ENCODE measurements at regions not wholly inside any gene's neighbourhood (a gene's known extent, or its start where the extent isn't known, plus 50 kb on each side); places are given as distances from the start of the nearest gene placed in this dataset.

DNA sequence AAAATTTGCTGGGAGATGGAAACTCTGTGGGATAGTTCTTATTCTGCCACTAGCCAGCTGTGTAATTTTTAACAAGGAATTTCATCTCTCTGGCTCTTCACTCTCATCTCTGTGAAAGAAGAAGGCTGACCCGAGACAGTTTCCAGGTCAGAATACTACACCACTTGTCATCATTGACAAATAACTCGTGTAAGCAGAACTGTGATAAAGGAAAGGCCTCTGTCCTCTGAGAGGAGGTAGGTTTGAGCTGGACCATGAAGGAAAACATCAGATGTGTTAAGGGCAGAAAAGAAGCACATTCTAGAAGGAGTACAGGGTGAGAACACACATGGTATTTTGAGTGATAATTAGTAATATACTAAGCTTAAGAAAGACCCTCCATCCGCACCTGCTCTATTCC, 211.4 kb upstream of the DDX18 start:
- TF ChIP-seq HDAC6 (IDR thresholded peaks at IDR 0.05; ENCODE audit: low read depth, low read length) = no peak
- no peak for TF ChIP-seq POLR2A (IDR thresholded peaks at IDR 0.05; ENCODE audit: control extremely low read depth in 1 of 2, low read depth in 2 of 2, low read length in 2 of 2)
- no peak for TF ChIP-seq CTBP2 (IDR thresholded peaks at IDR 0.05; ENCODE audit: borderline replicate concordance, insufficient read depth, insufficient read length, low read length)
- TF ChIP-seq KDM1A (IDR thresholded peaks at IDR 0.05; ENCODE audit: borderline replicate concordance, low read length) = no peak
- TF ChIP-seq, protein P1, sequence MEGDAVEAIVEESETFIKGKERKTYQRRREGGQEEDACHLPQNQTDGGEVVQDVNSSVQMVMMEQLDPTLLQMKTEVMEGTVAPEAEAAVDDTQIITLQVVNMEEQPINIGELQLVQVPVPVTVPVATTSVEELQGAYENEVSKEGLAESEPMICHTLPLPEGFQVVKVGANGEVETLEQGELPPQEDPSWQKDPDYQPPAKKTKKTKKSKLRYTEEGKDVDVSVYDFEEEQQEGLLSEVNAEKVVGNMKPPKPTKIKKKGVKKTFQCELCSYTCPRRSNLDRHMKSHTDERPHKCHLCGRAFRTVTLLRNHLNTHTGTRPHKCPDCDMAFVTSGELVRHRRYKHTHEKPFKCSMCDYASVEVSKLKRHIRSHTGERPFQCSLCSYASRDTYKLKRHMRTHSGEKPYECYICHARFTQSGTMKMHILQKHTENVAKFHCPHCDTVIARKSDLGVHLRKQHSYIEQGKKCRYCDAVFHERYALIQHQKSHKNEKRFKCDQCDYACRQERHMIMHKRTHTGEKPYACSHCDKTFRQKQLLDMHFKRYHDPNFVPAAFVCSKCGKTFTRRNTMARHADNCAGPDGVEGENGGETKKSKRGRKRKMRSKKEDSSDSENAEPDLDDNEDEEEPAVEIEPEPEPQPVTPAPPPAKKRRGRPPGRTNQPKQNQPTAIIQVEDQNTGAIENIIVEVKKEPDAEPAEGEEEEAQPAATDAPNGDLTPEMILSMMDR (IDR thresholded peaks at IDR 0.05; ENCODE audit: control extremely low read depth in 1 of 3, insufficient read depth in 1 of 3, low read depth in 1 of 3, low read length in 3 of 3) = no peak
- TF ChIP-seq CHD1 (IDR thresholded peaks at IDR 0.05; ENCODE audit: low read depth, low read length) = no peak
- no peak for TF ChIP-seq NRF1 (IDR thresholded peaks at IDR 0.05; ENCODE audit: low read depth, low read length)
- TF ChIP-seq, protein P2, sequence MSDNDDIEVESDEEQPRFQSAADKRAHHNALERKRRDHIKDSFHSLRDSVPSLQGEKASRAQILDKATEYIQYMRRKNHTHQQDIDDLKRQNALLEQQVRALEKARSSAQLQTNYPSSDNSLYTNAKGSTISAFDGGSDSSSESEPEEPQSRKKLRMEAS (IDR thresholded peaks at IDR 0.05) = no peak
- TF ChIP-seq EP300 (IDR thresholded peaks at IDR 0.05; ENCODE audit: borderline replicate concordance in 1 of 2, low read depth in 2 of 2, low read length in 2 of 2) = no peak
- TF ChIP-seq POLR2AphosphoS5 (IDR thresholded peaks at IDR 0.05; ENCODE audit: low read depth, low read length) = no peak
- no peak for TF ChIP-seq ZNF274 (IDR thresholded peaks at IDR 0.05; ENCODE audit: borderline replicate concordance, extremely low read depth, low read length)
